ENCODE measurements at regions not wholly inside any gene's neighbourhood (a gene's known extent, or its start where the extent isn't known, plus 50 kb on each side); places are given as distances from the start of the nearest gene placed in this dataset.
"Not testable (repeated sequence)": the region's sequence is repeated elsewhere in the genome, so short reads cannot be mapped to it uniquely, and the experiment has no call there.

GRCh38 chrX:19256986-19257385 lies 86.7 kb upstream of the PDHA1 start:
- Histone ChIP-seq H3K4me3 (ENCODE audit: low read depth in 2 of 2, low read length in 2 of 2) (no peak overlapping the region), H3K36me3 (ENCODE audit: control insufficient read depth, insufficient read depth, low read length) (no peaks in the 10 kb centered on the region), H3K4me1 (ENCODE audit: control insufficient read depth, insufficient read depth, low read length) (no peaks in the 10 kb centered on the region), H3K9me3 (ENCODE audit: control insufficient read depth, insufficient read depth, low read depth, low read length) (no peaks in the 10 kb centered on the region), H3K27ac (ENCODE audit: low read length) (no peak overlapping the region), H3K27me3 (ENCODE audit: control insufficient read depth, insufficient read depth, low read length) (no peaks in the 10 kb centered on the region)
- DNase-seq (ENCODE audit: low read depth, low spot score) (no peak), ATAC-seq (no peak)
- TF ChIP-seq CTCF (IDR thresholded peaks at IDR 0.05) (no peak), REST (IDR thresholded peaks at IDR 0.05; ENCODE audit: insufficient read depth in 1 of 2, low read depth in 2 of 2, low read length in 1 of 2) (no peak), POLR2AphosphoS5 (IDR thresholded peaks at IDR 0.05; ENCODE audit: low read depth, low read length) (no peak), SIN3A (IDR thresholded peaks at IDR 0.05; ENCODE audit: borderline replicate concordance, insufficient read depth, low read depth, low read length) (no peak), TCF7L2 (IDR thresholded peaks at IDR 0.05; ENCODE audit: low read depth, low read length) (no peak)
- in situ Hi-C loops (cut with HindIII; ENCODE audit: low pct_unique_long_range_greater_than_20kb, low sequenced_read_pairs) (no loop called here), intact Hi-C loops (cut with micrococcal nuclease; ENCODE audit: unreplicated experiment) (no loop called here)
- BruUV-seq (replicated peaks), result no TSS peak
- POLR2A ChIA-PET, result no interaction called here
- CTCF ChIA-PET, result no interaction called here

- BruUV-seq (replicated peaks); DNase-seq (ENCODE audit: low read depth, low spot score); H3K4me3 ChIP-seq (ENCODE audit: low read depth in 2 of 2, low read length in 2 of 2); H3K27ac ChIP-seq (ENCODE audit: low read length); H3K9me3 ChIP-seq (ENCODE audit: control insufficient read depth, insufficient read depth, low read depth, low read length); CTCF ChIA-PET; intact Hi-C loops (cut with micrococcal nuclease; ENCODE audit: unreplicated experiment); POLR2A ChIA-PET; H3K27me3 ChIP-seq (ENCODE audit: control insufficient read depth, insufficient read depth, low read length); in situ Hi-C loops (cut with HindIII; ENCODE audit: low pct_unique_long_range_greater_than_20kb, low sequenced_read_pairs); H3K36me3 ChIP-seq (ENCODE audit: control insufficient read depth, insufficient read depth, low read length); ATAC-seq; H3K4me1 ChIP-seq (ENCODE audit: control insufficient read depth, insufficient read depth, low read length): not testable (repeated sequence)
These were observed 82.7 kb upstream of the PDHA1 start for GRCh38 chrX:19261026-19261425.

DNA sequence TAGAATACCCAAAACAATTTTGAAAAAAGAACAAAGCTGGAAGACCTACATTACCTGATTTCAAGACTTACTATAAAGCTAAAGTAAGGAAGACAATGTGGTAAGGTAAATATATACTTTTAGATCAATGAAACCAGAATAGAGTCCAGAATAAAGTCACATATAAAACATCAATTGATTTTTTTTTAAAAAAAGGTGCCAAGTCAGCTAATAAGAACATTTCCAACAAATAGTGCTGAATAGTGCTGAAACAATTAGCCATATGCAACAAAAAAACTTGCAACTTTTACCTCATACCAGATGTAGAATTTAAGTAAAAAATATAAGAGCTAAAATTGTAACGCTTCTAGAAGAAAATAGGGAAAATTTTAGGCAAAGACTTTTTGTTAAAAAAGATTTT lies 73.0 kb upstream of the PDHA1 start:
- POLR2A ChIA-PET, result no interaction called here
- in situ Hi-C loops (cut with HindIII; ENCODE audit: low pct_unique_long_range_greater_than_20kb, low sequenced_read_pairs) (no loop called here), intact Hi-C loops (cut with micrococcal nuclease; ENCODE audit: unreplicated experiment) (no loop called here)
- H3K4me3 ChIP-seq (ENCODE audit: low read depth in 2 of 2, low read length in 2 of 2), result no peak overlapping the region
- no peak for DNase-seq (ENCODE audit: low read depth, low spot score)
- CTCF ChIA-PET, result no interaction called here
- no peak overlapping the region for H3K27ac ChIP-seq (ENCODE audit: low read length)
- TF ChIP-seq REST (IDR thresholded peaks at IDR 0.05; ENCODE audit: insufficient read depth in 1 of 2, low read depth in 2 of 2, low read length in 1 of 2), result no peak
- TF ChIP-seq CTCF (IDR thresholded peaks at IDR 0.05), result no peak
- TF ChIP-seq SIN3A (IDR thresholded peaks at IDR 0.05; ENCODE audit: borderline replicate concordance, insufficient read depth, low read depth, low read length), result no peak
- no peak for TF ChIP-seq POLR2AphosphoS5 (IDR thresholded peaks at IDR 0.05; ENCODE audit: low read depth, low read length)
- no peak for TF ChIP-seq TCF7L2 (IDR thresholded peaks at IDR 0.05; ENCODE audit: low read depth, low read length)
- no peaks in the 10 kb centered on the region for H3K27me3 ChIP-seq (ENCODE audit: control insufficient read depth, insufficient read depth, low read length)
- H3K4me1 ChIP-seq (ENCODE audit: control insufficient read depth, insufficient read depth, low read length), result no peaks in the 10 kb centered on the region
- BruUV-seq (replicated peaks), result no TSS peak
- H3K36me3 ChIP-seq (ENCODE audit: control insufficient read depth, insufficient read depth, low read length), result no peaks in the 10 kb centered on the region
- H3K9me3 ChIP-seq (ENCODE audit: control insufficient read depth, insufficient read depth, low read depth, low read length), result no peaks in the 10 kb centered on the region
- no peak for ATAC-seq

Measured in Panc1 (cell line).